ENCODE measurements at regions not wholly inside any gene's neighbourhood (a gene's known extent, or its start where the extent isn't known, plus 50 kb on each side); places are given as distances from the start of the nearest gene placed in this dataset.

GRCh38 chr5:123856766-123857165 is 344.8 kb downstream of the CSNK1G3 start:
- no peak overlapping the region for H3K4me3 Mint-ChIP-seq
- H3K9me3 Mint-ChIP-seq = no peaks in the 10 kb centered on the region
- DNase-seq (no peak), ATAC-seq (no peak)
- H3K4me1 Mint-ChIP-seq = no peaks in the 10 kb centered on the region
- no peak overlapping the region for H3K27ac Mint-ChIP-seq
- H3K36me3 Mint-ChIP-seq (ENCODE audit: low read depth) = no peaks in the 10 kb centered on the region
- no peaks in the 10 kb centered on the region for H3K27me3 Mint-ChIP-seq

- no peak overlapping the region for H3K4me3 Mint-ChIP-seq
- ATAC-seq = no peak
Observed at GRCh38 chr5:123855609-123856008, 343.6 kb downstream of the CSNK1G3 start.

GRCh38 chr5:123845356-123846100 is 333.6 kb downstream of the CSNK1G3 start:
- H3K27ac Mint-ChIP-seq = no peak overlapping the region
- H3K27me3 Mint-ChIP-seq = no peaks in the 10 kb centered on the region
- no peaks in the 10 kb centered on the region for H3K36me3 Mint-ChIP-seq (ENCODE audit: low read depth)
- peaks cover 6% of the 10 kb centered on the region for H3K9me3 Mint-ChIP-seq
- no peak for DNase-seq
- H3K4me3 Mint-ChIP-seq = no peak overlapping the region
- ATAC-seq = no peak
- H3K4me1 Mint-ChIP-seq = no peaks in the 10 kb centered on the region

More at GRCh38 chr5:123855609-123856008, 343.6 kb downstream of the CSNK1G3 start:
- H3K27ac Mint-ChIP-seq = no peak overlapping the region
- no peaks in the 10 kb centered on the region for H3K27me3 Mint-ChIP-seq
- DNase-seq = no peak
- H3K4me1 Mint-ChIP-seq = no peaks in the 10 kb centered on the region
- H3K36me3 Mint-ChIP-seq (ENCODE audit: low read depth) = no peaks in the 10 kb centered on the region
- H3K9me3 Mint-ChIP-seq = peaks cover 6% of the 10 kb centered on the region

GRCh38 chr5:123844873-123845272 is 332.9 kb downstream of the CSNK1G3 start:
- Mint-ChIP-seq H3K27ac (no peak overlapping the region), H3K36me3 (ENCODE audit: low read depth) (no peaks in the 10 kb centered on the region), H3K27me3 (no peaks in the 10 kb centered on the region), H3K9me3 (peaks cover 4% of the 10 kb centered on the region), H3K4me1 (no peaks in the 10 kb centered on the region), H3K4me3 (no peak overlapping the region)
- ATAC-seq (no peak), DNase-seq (no peak)

GRCh38 chr5:123835421-123835820 is 323.4 kb downstream of the CSNK1G3 start:
- no peak overlapping the region for H3K27ac Mint-ChIP-seq
- H3K36me3 Mint-ChIP-seq (ENCODE audit: low read depth) = no peaks in the 10 kb centered on the region
- no peak for ATAC-seq
- no peaks in the 10 kb centered on the region for H3K27me3 Mint-ChIP-seq
- peaks cover 3% of the 10 kb centered on the region for H3K9me3 Mint-ChIP-seq
- H3K4me3 Mint-ChIP-seq = no peak overlapping the region
- DNase-seq = no peak
- H3K4me1 Mint-ChIP-seq = no peaks in the 10 kb centered on the region

DNA sequence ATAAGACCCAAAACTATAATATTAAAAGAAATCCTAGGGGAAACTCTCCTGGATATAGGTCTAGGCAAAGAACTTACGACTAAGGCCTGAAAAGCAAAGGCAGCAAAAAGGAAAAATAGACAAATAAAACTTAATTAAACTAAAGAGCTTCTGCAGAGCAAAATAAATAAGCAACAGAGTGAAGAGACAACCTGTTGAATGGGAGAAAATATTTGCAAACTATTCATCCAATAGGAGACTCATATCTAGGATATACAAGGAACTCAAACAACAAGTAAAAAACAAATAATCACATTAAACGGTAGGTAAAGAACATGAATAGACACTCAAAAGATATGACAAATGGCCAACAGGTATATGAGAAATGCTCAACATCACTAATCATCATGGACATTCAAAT is 318.6 kb downstream of the CSNK1G3 start:
- H3K9me3 Mint-ChIP-seq = peaks cover 3% of the 10 kb centered on the region
- no peak overlapping the region for H3K27ac Mint-ChIP-seq
- DNase-seq (no peak), ATAC-seq (no peak)
- H3K4me1 Mint-ChIP-seq = no peaks in the 10 kb centered on the region
- no peak overlapping the region for H3K4me3 Mint-ChIP-seq
- H3K36me3 Mint-ChIP-seq (ENCODE audit: low read depth) = no peaks in the 10 kb centered on the region
- no peaks in the 10 kb centered on the region for H3K27me3 Mint-ChIP-seq

- no peak overlapping the region for H3K27ac Mint-ChIP-seq
- no peaks in the 10 kb centered on the region for H3K4me1 Mint-ChIP-seq
- H3K4me3 Mint-ChIP-seq = no peak overlapping the region
- peaks cover 8% of the 10 kb centered on the region for H3K9me3 Mint-ChIP-seq
- DNase-seq = no peak
- H3K36me3 Mint-ChIP-seq (ENCODE audit: low read depth) = no peaks in the 10 kb centered on the region
- no peak for ATAC-seq
- no peaks in the 10 kb centered on the region for H3K27me3 Mint-ChIP-seq
Observed at GRCh38 chr5:123827811-123828210, 315.8 kb downstream of the CSNK1G3 start.

DNA sequence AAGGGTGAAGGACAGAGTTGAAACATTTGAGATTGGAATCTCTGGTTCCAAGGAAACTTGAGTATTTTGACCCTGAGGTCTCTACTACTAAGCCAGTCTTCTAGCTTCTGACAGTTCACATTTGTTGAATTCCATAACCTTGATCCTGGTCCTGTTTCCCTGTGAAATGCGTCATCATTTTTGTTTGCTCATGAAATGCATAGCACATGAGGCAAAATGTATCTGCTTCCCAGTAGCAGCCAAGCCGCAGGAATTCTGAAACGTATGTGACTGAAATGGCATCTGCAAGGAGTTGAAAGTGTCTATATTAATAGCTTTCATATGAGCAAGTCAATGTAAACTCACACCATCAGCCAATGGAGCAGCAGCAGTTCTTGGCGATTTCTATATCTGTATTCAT is 307.9 kb downstream of the CSNK1G3 start:
- Mint-ChIP-seq H3K27ac (no peak overlapping the region), H3K9me3 (peaks cover 2% of the 10 kb centered on the region), H3K36me3 (ENCODE audit: low read depth) (no peaks in the 10 kb centered on the region), H3K4me1 (no peaks in the 10 kb centered on the region), H3K27me3 (no peaks in the 10 kb centered on the region), H3K4me3 (no peak overlapping the region)
- no peak for ATAC-seq
- DNase-seq = no peak

DNA sequence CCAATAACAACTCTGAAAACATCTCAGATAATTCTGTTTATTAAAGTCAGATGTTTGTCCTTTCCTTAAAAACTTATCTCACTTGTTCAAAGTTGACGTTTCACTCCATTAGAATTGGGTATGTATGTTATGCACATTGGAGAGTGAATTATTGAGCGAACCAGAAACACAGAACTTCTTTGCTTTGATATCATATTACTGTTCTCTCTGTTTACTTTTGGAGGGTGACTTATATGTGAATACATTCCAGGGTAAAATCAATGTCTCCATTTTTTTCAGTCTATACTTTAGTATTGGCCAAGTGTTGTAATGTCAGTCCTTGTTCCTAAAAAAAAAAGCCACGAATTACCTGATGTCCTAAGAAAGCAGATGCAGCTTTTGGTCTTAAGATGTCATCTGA is 307.4 kb downstream of the CSNK1G3 start:
- H3K9me3 Mint-ChIP-seq = no peaks in the 10 kb centered on the region
- H3K36me3 Mint-ChIP-seq (ENCODE audit: low read depth) = no peaks in the 10 kb centered on the region
- H3K27me3 Mint-ChIP-seq = no peaks in the 10 kb centered on the region
- no peak overlapping the region for H3K4me3 Mint-ChIP-seq
- DNase-seq (no peak), ATAC-seq (no peak)
- H3K27ac Mint-ChIP-seq = no peak overlapping the region
- no peaks in the 10 kb centered on the region for H3K4me1 Mint-ChIP-seq

DNA sequence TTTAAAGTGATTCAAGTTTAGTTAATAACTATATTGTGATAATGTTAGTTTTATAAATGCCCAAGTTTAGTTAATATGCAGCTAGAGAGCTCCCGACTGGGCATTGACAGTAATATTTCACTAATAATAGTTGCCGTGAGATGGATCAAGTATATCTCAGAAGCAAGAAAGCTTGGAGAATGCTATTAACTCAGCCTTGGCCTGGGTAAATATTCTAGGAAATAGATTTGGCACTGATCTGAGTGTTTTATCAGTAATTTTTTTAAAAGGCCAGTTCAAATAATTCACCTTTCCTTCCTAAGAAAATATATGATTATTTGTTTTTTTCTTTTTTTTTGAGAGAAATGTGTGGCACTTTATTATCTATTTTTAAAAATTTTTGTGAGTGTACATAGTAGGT is 305.3 kb downstream of the CSNK1G3 start:
- no peaks in the 10 kb centered on the region for H3K27me3 Mint-ChIP-seq
- no peak overlapping the region for H3K27ac Mint-ChIP-seq
- ATAC-seq (no peak), DNase-seq (no peak)
- H3K9me3 Mint-ChIP-seq = no peaks in the 10 kb centered on the region
- H3K4me3 Mint-ChIP-seq = no peak overlapping the region
- no peaks in the 10 kb centered on the region for H3K4me1 Mint-ChIP-seq
- no peaks in the 10 kb centered on the region for H3K36me3 Mint-ChIP-seq (ENCODE audit: low read depth)

- no peaks in the 10 kb centered on the region for H3K36me3 Mint-ChIP-seq (ENCODE audit: low read depth)
- H3K9me3 Mint-ChIP-seq = no peaks in the 10 kb centered on the region
- H3K4me1 Mint-ChIP-seq = no peaks in the 10 kb centered on the region
- H3K4me3 Mint-ChIP-seq = no peak overlapping the region
- no peaks in the 10 kb centered on the region for H3K27me3 Mint-ChIP-seq
- no peak overlapping the region for H3K27ac Mint-ChIP-seq
- DNase-seq = no peak
- no peak for ATAC-seq
Observed at GRCh38 chr5:123814801-123815470, 303.0 kb downstream of the CSNK1G3 start.

DNA sequence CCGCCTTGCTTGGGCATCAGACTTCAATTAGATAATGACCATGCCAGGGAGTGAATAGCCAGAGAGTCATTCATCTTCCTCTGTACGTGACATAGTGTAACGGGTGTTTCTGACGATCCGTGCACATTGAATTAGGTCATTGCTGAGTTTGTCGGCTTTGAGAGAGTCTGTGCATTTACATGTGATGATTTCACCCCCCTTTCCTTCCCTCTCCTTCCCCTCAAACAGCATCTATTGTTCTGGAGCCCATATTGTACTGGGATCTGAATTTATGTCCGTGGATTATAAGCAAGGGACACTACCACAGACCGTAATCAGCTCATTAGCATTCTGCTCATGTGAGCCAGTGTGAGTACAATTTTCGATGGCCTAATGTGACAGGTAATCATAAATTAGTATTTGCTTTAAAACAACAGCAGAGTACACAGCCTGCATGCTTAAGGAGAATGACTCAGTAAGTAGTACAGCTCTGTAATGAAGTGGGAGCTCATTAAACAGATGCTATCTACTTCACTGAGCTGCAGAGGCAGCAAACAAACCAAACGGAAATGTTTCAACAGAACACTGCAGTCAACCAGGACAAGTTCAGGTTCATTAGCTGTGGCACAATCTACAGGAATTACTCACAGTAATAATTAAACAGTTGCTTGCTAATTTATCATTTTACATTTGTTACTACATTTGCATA is 302.1 kb downstream of the CSNK1G3 start:
- ATAC-seq (no peak), DNase-seq (no peak)
- Mint-ChIP-seq H3K27me3 (no peaks in the 10 kb centered on the region), H3K4me3 (no peak overlapping the region), H3K9me3 (no peaks in the 10 kb centered on the region), H3K4me1 (no peaks in the 10 kb centered on the region), H3K36me3 (ENCODE audit: low read depth) (no peaks in the 10 kb centered on the region), H3K27ac (no peak overlapping the region)

DNA sequence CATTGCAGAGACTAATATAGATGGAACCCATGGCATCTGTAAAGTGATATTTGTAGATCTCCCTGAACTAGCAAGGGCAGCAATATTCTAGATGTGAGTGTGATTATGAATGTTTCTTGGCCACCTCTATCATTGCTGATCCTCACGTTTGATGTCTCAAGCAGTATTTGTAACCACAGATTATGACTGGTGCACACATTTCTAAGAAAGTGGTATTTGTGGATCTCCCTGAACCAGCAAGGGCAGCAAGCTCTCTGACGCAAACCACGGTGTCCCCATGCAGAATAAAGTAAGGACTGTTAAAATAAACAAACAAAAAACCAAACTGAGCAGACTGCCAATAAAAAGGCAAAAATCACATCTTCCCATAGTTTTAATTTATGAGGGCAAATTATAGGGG is 301.3 kb downstream of the CSNK1G3 start:
- ATAC-seq (no peak), DNase-seq (no peak)
- H3K27me3 Mint-ChIP-seq = no peaks in the 10 kb centered on the region
- H3K9me3 Mint-ChIP-seq = no peaks in the 10 kb centered on the region
- H3K4me1 Mint-ChIP-seq = no peaks in the 10 kb centered on the region
- no peak overlapping the region for H3K27ac Mint-ChIP-seq
- H3K4me3 Mint-ChIP-seq = no peak overlapping the region
- H3K36me3 Mint-ChIP-seq (ENCODE audit: low read depth) = no peaks in the 10 kb centered on the region

DNA sequence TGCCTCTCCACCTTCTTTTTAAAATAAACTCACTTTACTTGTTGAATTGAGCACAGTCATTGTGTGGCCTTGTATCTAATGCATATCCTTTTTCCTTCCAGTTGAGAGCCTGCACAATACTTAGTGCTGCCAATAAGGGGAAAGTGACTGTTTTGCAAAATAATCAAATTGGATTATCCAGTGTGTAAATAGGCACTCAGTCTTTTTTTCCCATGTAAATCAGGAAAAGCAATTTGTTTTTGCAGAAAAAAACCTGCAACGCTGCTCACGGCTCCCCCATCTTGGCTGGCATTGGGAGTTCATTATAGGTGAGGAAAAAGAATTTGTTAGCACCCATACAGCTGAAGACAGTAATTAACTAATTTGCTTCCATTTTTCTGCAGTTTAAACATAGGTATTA is 299.9 kb downstream of the CSNK1G3 start:
- no peaks in the 10 kb centered on the region for H3K4me1 Mint-ChIP-seq
- H3K9me3 Mint-ChIP-seq = no peaks in the 10 kb centered on the region
- no peaks in the 10 kb centered on the region for H3K27me3 Mint-ChIP-seq
- no peak overlapping the region for H3K27ac Mint-ChIP-seq
- H3K4me3 Mint-ChIP-seq = no peak overlapping the region
- H3K36me3 Mint-ChIP-seq (ENCODE audit: low read depth) = no peaks in the 10 kb centered on the region
- DNase-seq = no peak
- ATAC-seq = no peak

DNA sequence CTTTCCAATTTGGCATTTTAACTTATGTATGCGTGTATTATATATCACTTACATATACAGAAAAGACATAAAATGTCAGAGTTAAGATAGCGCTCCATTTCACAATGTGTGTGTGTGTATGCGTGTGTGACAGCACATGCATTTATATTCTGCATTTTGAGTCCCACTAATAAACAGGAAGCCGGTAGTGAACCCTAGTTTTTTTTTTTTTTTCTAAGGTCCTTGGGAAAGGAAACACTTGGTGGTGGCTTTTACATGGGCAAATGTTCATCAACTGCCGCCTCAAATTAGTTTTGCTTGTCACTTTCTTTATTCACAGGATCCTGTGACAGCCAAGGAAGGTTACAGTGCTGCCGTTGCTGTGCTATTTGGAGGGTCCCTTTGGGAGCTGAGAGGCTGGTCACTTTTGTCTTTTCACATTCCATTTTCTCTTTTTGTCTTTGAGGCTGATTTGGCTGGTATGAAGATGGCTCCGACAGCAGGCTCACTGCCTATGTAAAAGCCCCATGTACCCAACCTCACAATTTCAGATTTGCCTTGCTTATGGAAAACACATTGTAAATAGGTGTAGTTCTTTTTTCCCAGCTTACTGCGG is 298.9 kb downstream of the CSNK1G3 start:
- ATAC-seq (no peak), DNase-seq (no peak)
- Mint-ChIP-seq H3K36me3 (ENCODE audit: low read depth) (no peaks in the 10 kb centered on the region), H3K4me3 (no peak overlapping the region), H3K9me3 (no peaks in the 10 kb centered on the region), H3K27me3 (no peaks in the 10 kb centered on the region), H3K27ac (no peak overlapping the region), H3K4me1 (no peaks in the 10 kb centered on the region)
